Body of pancreas (tissue), 4 donors: ENCODE measurements at regions not wholly inside any gene's neighbourhood (a gene's known extent, or its start where the extent isn't known, plus 50 kb on each side); places are given as distances from the start of the nearest gene placed in this dataset.

ENCODE experiments used
- CTCF ChIP-seq, 7 experiments: fragments of 450-650 bp in 4 of 7; fragments of 200-600 bp in 3 of 7; sonication (generic) in 3 of 7; IDR thresholded peaks; one replicate each; pipeline ENCODE4 v1.5.1; 2016 to 2019; ENCODE audit warnings: antibody characterized with exemption in 7 of 7
- POLR2A ChIP-seq, 3 donors: fragments of 450-650 bp; IDR thresholded peaks; one replicate each; pipeline ENCODE4 v1.6.1; 2016; ENCODE audit warnings: antibody characterized with exemption in 3 of 3, mild to moderate bottlenecking in 2 of 3

- no peak for TF ChIP-seq POLR2A (IDR thresholded peaks at IDR 0.05)
- TF ChIP-seq CTCF (IDR thresholded peaks at IDR 0.05) = no peak
Observed at GRCh38 chr17:33686171-33686570, 393.1 kb upstream of the ASIC2 start.
